B cell (primary cell): ENCODE measurements at regions not wholly inside any gene's neighbourhood (a gene's known extent, or its start where the extent isn't known, plus 50 kb on each side); places are given as distances from the start of the nearest gene placed in this dataset.
"Not testable (repeated sequence)": the region's sequence is repeated elsewhere in the genome, so short reads cannot be mapped to it uniquely, and the experiment has no call there.

Experiments
- ATAC-seq: fragments of 200-7000 bp; cut with Tn5 transposase; one replicate; pipeline ENCODE4 v1.10.0; 2021; ENCODE audit warnings: low read depth, mild to moderate bottlenecking, moderate number of reproducible peaks, moderate library complexity
- CTCF ChIA-PET: fragments of 350-600 bp; sonication (Branson Sonifier 250); formaldehyde crosslinking; loops from one replicate; lab custom pipeline; 2021; ENCODE audit warnings: antibody characterized with exemption, inconsistent platforms; lab: Charles Lee
- POLR2A ChIA-PET: fragments of 350-600 bp; sonication (Branson Sonifier 250); formaldehyde crosslinking; loops from one replicate; lab custom pipeline; 2021; ENCODE audit warnings: antibody characterized with exemption; lab: Charles Lee
- DNase-seq: peaks from one replicate; pipeline ENCODE4 v3.0.0; 2013
- H2AFZ ChIP-seq: 2 replicates; pipeline ENCODE4 v1.6.1; 2012; ENCODE audit warnings: mild to moderate bottlenecking, low read depth, low read length; ENCODE audit not compliant: insufficient read depth, poor library complexity, severe bottlenecking
- H3K27ac ChIP-seq, 2 donors: 1 replicate in 1 of 2; 2 replicates in 1 of 2; pipeline ENCODE4 v1.5.1; 2012 to 2013; ENCODE audit warnings: low read length in 2 of 2, mild to moderate bottlenecking in 2 of 2, moderate library complexity in 1 of 2
- H3K27me3 ChIP-seq, 4 experiments: fragments of 200-600 bp in 1 of 4; sonication (generic) in 1 of 4; replicated peaks in 1 of 4; 1 replicate in 2 of 4; 2 replicates in 2 of 4; pipeline versions ENCODE4 v1.6.1 to v1.7.0; 2013 to 2016; ENCODE audit warnings: low read length in 3 of 4, mild to moderate bottlenecking in 2 of 4, mixed read lengths in 1 of 4, moderate library complexity in 1 of 4; ENCODE audit not compliant: insufficient read depth in 4 of 4, control insufficient read depth in 3 of 4; ENCODE audit errors: control extremely low read depth in 1 of 4
- H3K36me3 ChIP-seq, 2 experiments: replicated peaks in 1 of 2; 1 replicate in 1 of 2; 2 replicates in 1 of 2; pipeline versions ENCODE4 v1.6.1 to v1.7.1; 2013; ENCODE audit warnings: low read length in 1 of 2; ENCODE audit not compliant: insufficient read depth in 2 of 2, control insufficient read depth in 1 of 2; ENCODE audit errors: control extremely low read depth in 1 of 2, extremely low read depth in 1 of 2
- H3K4me1 ChIP-seq, 2 donors: fragments of 200-600 bp in 1 of 2; sonication (generic) in 1 of 2; 1 replicate in 1 of 2; 2 replicates in 1 of 2; pipeline versions ENCODE4 v1.5.1 to v1.6.1; 2013 to 2017; ENCODE audit warnings: low read length in 2 of 2; ENCODE audit not compliant: control insufficient read depth in 2 of 2, insufficient read depth in 2 of 2
- H3K4me2 ChIP-seq: replicated peaks from 2 replicates; pipeline ENCODE3; 2012; ENCODE audit warnings: mild to moderate bottlenecking, low read depth, low read length; ENCODE audit not compliant: poor library complexity, severe bottlenecking
- H3K4me3 ChIP-seq, 5 experiments: fragments of 200-600 bp in 1 of 5; sonication (generic) in 1 of 5; 1 replicate in 3 of 5; 2 replicates in 2 of 5; pipeline versions ENCODE4 v1.5.1 to v1.7.0; 2011 to 2016; ENCODE audit warnings: low read length in 4 of 5, mild to moderate bottlenecking in 4 of 5, low read depth in 2 of 5, control low read depth in 1 of 5, moderate library complexity in 1 of 5; ENCODE audit not compliant: insufficient read depth in 1 of 5; ENCODE audit errors: control extremely low read depth in 1 of 5, extremely low read depth in 1 of 5
- H3K79me2 ChIP-seq: fragments of 200-600 bp; sonication (generic); one replicate; pipeline ENCODE4 v1.6.0; 2016; ENCODE audit warnings: low read length; ENCODE audit not compliant: control insufficient read depth, insufficient read depth
- H3K9ac ChIP-seq: fragments of 200-600 bp; sonication (generic); 2 replicates; pipeline ENCODE4 v1.6.1; 2017; ENCODE audit warnings: mild to moderate bottlenecking, low read length, moderate library complexity
- H3K9me3 ChIP-seq, 3 donors: one replicate each; pipeline versions ENCODE4 v1.6.1 to v1.7.1; 2013; ENCODE audit warnings: low read length in 2 of 3; ENCODE audit not compliant: control insufficient read depth in 2 of 3, insufficient read depth in 1 of 3; ENCODE audit errors: control extremely low read depth in 1 of 3
- H4K20me1 ChIP-seq: 2 replicates; pipeline ENCODE4 v1.6.0; 2012; ENCODE audit warnings: mild to moderate bottlenecking, low read length; ENCODE audit not compliant: insufficient read depth, control insufficient read depth, poor library complexity, severe bottlenecking
- H3K27ac Mint-ChIP-seq: one replicate; pipeline ENCODE4 v1.8.0; 2021; ENCODE audit warnings: mixed read lengths
- H3K27me3 Mint-ChIP-seq: one replicate; pipeline ENCODE4 v1.8.0; 2021; ENCODE audit warnings: mixed read lengths
- H3K4me1 Mint-ChIP-seq: one replicate; pipeline ENCODE4 v1.8.0; 2021; ENCODE audit warnings: mixed read lengths
- H3K4me3 Mint-ChIP-seq: one replicate; pipeline ENCODE4 v1.8.0; 2021; ENCODE audit warnings: mixed read lengths
- H3K9me3 Mint-ChIP-seq: one replicate; pipeline ENCODE4 v1.8.0; 2022; ENCODE audit warnings: mixed read lengths; ENCODE audit not compliant: insufficient read depth
- EZH2 ChIP-seq: IDR thresholded peaks from 2 replicates; pipeline ENCODE4 v1.6.1; 2012; ENCODE audit warnings: borderline replicate concordance, low read depth, mild to moderate bottlenecking, moderate library complexity, low read length; ENCODE audit not compliant: insufficient read depth, poor library complexity, severe bottlenecking
- WGBS: methylation state at CpG from one replicate; pipeline ENCODE4 v1.1.5; 2013; ENCODE audit warnings: missing lambda C conversion rate; ENCODE audit not compliant: insufficient coverage; 5-methylcytosine and 5-hydroxymethylcytosine counted together
- intact Hi-C: fragments of 100-400 bp; cut with micrococcal nuclease; formaldehyde crosslinking; loops from one replicate; pipeline ENCODE4 v1.10.0; 2022
- TF ChIP-seq, protein P1 (sequence below): fragments of 200-600 bp; IDR thresholded peaks from one replicate; pipeline ENCODE4 v1.8.0; 2022; ENCODE audit warnings: antibody characterized with exemption, mild to moderate bottlenecking

DNA sequence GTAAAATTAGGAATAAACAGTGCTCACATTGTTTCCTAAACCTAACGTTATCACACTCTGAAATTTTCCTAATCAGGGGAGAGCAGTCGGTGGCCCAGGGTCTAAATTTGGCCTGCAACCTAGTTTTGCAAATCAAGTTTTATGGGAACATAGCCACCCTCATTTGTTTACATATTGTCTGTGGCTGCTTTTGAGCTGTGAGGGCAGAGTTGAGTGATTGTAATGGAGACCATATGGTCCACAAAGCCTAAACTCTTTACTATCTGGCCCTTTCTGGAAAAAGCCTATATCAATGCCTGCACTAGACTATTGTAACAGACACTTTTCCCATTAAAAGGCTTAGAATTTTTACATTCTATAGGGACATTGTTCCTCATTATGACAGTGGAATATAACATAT lies 105.2 kb downstream of the VCY start:
- H3K4me1 Mint-ChIP-seq = no peaks in the 10 kb centered on the region
- Histone ChIP-seq H3K27ac (no peak overlapping the region), H3K27me3 (no peaks in the 10 kb centered on the region), H3K4me3 (no peak overlapping the region), H3K9ac (no peak overlapping the region), H2AFZ (no peak overlapping the region), H3K36me3 (no peaks in the 10 kb centered on the region), H3K4me1 (no peaks in the 10 kb centered on the region), H3K4me2 (no peak overlapping the region), H3K9me3 (no peaks in the 10 kb centered on the region), H3K79me2 (no peaks in the 10 kb centered on the region), H4K20me1 (no peaks in the 10 kb centered on the region)
- ChIA-PET CTCF (no interaction called here), POLR2A (no interaction called here)
- DNase-seq (no peak), ATAC-seq (no peak)
- no peak overlapping the region for H3K27ac Mint-ChIP-seq
- no peaks in the 10 kb centered on the region for H3K27me3 Mint-ChIP-seq
- H3K9me3 Mint-ChIP-seq = no peaks in the 10 kb centered on the region
- intact Hi-C loops = no loop called here
- TF ChIP-seq EZH2 = no peak
- TF ChIP-seq, protein P1, sequence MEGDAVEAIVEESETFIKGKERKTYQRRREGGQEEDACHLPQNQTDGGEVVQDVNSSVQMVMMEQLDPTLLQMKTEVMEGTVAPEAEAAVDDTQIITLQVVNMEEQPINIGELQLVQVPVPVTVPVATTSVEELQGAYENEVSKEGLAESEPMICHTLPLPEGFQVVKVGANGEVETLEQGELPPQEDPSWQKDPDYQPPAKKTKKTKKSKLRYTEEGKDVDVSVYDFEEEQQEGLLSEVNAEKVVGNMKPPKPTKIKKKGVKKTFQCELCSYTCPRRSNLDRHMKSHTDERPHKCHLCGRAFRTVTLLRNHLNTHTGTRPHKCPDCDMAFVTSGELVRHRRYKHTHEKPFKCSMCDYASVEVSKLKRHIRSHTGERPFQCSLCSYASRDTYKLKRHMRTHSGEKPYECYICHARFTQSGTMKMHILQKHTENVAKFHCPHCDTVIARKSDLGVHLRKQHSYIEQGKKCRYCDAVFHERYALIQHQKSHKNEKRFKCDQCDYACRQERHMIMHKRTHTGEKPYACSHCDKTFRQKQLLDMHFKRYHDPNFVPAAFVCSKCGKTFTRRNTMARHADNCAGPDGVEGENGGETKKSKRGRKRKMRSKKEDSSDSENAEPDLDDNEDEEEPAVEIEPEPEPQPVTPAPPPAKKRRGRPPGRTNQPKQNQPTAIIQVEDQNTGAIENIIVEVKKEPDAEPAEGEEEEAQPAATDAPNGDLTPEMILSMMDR = no peak
- no CpG with 5 or more reads among the region's 2 CpGs for WGBS
- no peak overlapping the region for H3K4me3 Mint-ChIP-seq

DNA sequence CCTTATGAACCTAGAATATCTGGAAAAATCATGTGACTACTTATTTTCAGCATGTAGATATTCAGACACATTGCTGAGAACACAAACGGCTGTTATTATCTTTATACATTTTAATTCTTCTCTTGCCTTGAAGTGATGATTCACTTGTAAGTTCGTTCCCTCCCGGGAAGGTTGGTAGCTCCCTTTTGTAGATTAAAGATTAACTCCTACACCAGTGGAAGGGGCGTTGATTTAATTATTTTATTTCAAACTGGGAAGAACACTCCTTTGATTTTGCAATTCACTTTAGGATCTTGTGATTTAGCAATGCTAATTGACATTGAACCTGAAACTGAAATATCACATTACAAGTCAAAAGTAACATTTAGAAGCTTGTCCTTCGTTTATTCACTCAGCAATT lies 103.4 kb downstream of the VCY start:
- DNase-seq (no peak), ATAC-seq (no peak)
- POLR2A ChIA-PET = no interaction called here
- WGBS = no CpG with 5 or more reads among the region's 5 CpGs
- no peak for TF ChIP-seq EZH2
- TF ChIP-seq, protein P1 = no peak
- Mint-ChIP-seq H3K4me3 (no peak overlapping the region), H3K27me3 (no peaks in the 10 kb centered on the region), H3K4me1 (no peaks in the 10 kb centered on the region), H3K27ac (no peak overlapping the region), H3K9me3 (no peaks in the 10 kb centered on the region)
- no peaks in the 10 kb centered on the region for H3K79me2 ChIP-seq
- no peak overlapping the region for H3K27ac ChIP-seq
- H3K4me2 ChIP-seq = no peak overlapping the region
- no peak overlapping the region for H3K4me3 ChIP-seq
- intact Hi-C loops = no loop called here
- CTCF ChIA-PET = no interaction called here
- no peaks in the 10 kb centered on the region for H3K36me3 ChIP-seq
- H3K27me3 ChIP-seq = no peaks in the 10 kb centered on the region
- no peaks in the 10 kb centered on the region for H3K9me3 ChIP-seq
- no peaks in the 10 kb centered on the region for H4K20me1 ChIP-seq
- H2AFZ ChIP-seq = no peak overlapping the region
- no peak overlapping the region for H3K9ac ChIP-seq
- no peaks in the 10 kb centered on the region for H3K4me1 ChIP-seq

DNA sequence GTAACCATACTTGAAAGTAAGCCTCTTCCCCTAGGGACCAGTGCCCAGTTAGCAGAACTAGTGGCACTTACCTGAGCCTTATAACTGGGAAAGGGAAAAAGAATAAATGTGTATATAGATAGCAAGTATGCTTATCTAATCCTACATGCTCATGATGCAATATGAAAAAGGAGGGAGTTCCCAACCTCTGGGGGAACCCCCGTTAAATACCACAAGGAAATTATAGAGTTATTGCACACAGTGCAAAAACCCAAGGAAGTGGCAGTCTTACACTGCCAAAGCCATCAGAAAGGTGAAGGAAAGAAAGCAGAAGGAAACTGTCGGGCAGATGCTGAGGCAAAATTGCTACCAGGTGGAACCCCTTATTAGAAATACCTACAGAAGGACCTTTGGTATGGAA lies 92.2 kb downstream of the VCY start:
- H4K20me1 ChIP-seq, H3K4me3 Mint-ChIP-seq: not testable (repeated sequence)

More for the DNA sequence above, 92.2 kb downstream of the VCY start:
- H2AFZ ChIP-seq, DNase-seq, H3K79me2 ChIP-seq, intact Hi-C loops, ATAC-seq, H3K4me1 Mint-ChIP-seq, H3K36me3 ChIP-seq, H3K4me2 ChIP-seq, H3K27ac ChIP-seq, H3K27me3 ChIP-seq, H3K4me1 ChIP-seq, H3K9me3 Mint-ChIP-seq, CTCF ChIA-PET, H3K9ac ChIP-seq, H3K4me3 ChIP-seq, H3K27ac Mint-ChIP-seq, POLR2A ChIA-PET, H3K9me3 ChIP-seq, H3K27me3 Mint-ChIP-seq: not testable (repeated sequence)
- no CpG with 5 or more reads among the region's 2 CpGs for WGBS
